ENCODE measurements at regions not wholly inside any gene's neighbourhood (a gene's known extent, or its start where the extent isn't known, plus 50 kb on each side); places are given as distances from the start of the nearest gene placed in this dataset.

- Histone ChIP-seq H3K23me2 (ENCODE audit: low read depth, low read length) (no peaks in the 10 kb centered on the region), H3K4me2 (ENCODE audit: insufficient read depth in 1 of 2, low read depth in 2 of 2, low read length in 2 of 2) (no peak overlapping the region), H4K20me1 (replicated peaks in 1 of 2; ENCODE audit: control insufficient read depth in 1 of 2, insufficient read depth in 2 of 2, low read length in 2 of 2) (no peaks in the 10 kb centered on the region), H3K56ac (replicated peaks; ENCODE audit: insufficient read length, low read depth, low read length) (no peak overlapping the region), H3K18ac (ENCODE audit: extremely low read depth, low read length) (no peak overlapping the region), H2AFZ (ENCODE audit: low read length) (no peak overlapping the region), H3K9ac (replicated peaks in 1 of 4; ENCODE audit: extremely low read depth in 1 of 4, low read depth in 3 of 4, low read length in 3 of 4) (no peak overlapping the region), H3K4me1 (replicated peaks in 1 of 4; ENCODE audit: control insufficient read depth in 3 of 4, insufficient read depth in 4 of 4, low read length in 3 of 4) (no peaks in the 10 kb centered on the region; a peak in 1 of 7 replicates), H3K79me1 (ENCODE audit: low read depth, low read length) (no peaks in the 10 kb centered on the region), H4K91ac (replicated peaks; ENCODE audit: insufficient read length, low read length) (no peak overlapping the region), H3K36me3 (ENCODE audit: control insufficient read depth in 2 of 4, insufficient read depth in 4 of 4, low read length in 3 of 4) (no peaks in the 10 kb centered on the region), H4K5ac (ENCODE audit: insufficient read length, low read depth, low read length) (no peak overlapping the region), H2BK15ac (ENCODE audit: low read length) (no peak overlapping the region), H3K27ac (ENCODE audit: low read depth, low read length) (no peak overlapping the region), H3K79me2 (ENCODE audit: control insufficient read depth in 1 of 2, insufficient read depth in 2 of 2, low read length in 2 of 2) (no peaks in the 10 kb centered on the region), H2BK20ac (ENCODE audit: low read length) (no peak overlapping the region), H2BK120ac (replicated peaks; ENCODE audit: low read depth, low read length) (no peak overlapping the region), H3K14ac (ENCODE audit: insufficient read length) (no peak overlapping the region), H3K4me3 (ENCODE audit: extremely low read depth in 1 of 4, insufficient read depth in 2 of 4, low read depth in 3 of 4, low read length in 4 of 4) (no peak overlapping the region), H2BK5ac (ENCODE audit: low read depth, low read length) (no peak overlapping the region), H2AK5ac (ENCODE audit: low read depth, low read length) (no peak overlapping the region), H3K4ac (replicated peaks; ENCODE audit: insufficient read length, low read depth, low read length) (no peak overlapping the region), H4K8ac (ENCODE audit: extremely low read depth, insufficient read depth, low read length) (no peak overlapping the region), H3K23ac (ENCODE audit: insufficient read length) (no peak overlapping the region), H3K27me3 (replicated peaks in 1 of 4; ENCODE audit: control insufficient read depth in 3 of 4, extremely low read depth in 1 of 4, insufficient read depth in 3 of 4, low read length in 3 of 4) (no peaks in the 10 kb centered on the region), H2BK12ac (ENCODE audit: low read depth, low read length) (no peak overlapping the region), H3K9me3 (ENCODE audit: insufficient read depth in 2 of 2, low read depth in 1 of 2, low read length in 1 of 2) (no peaks in the 10 kb centered on the region)
- ChIA-PET POLR2A (ENCODE audit: partially characterized antibody) (no interaction called here), CTCF (ENCODE audit: partially characterized antibody) (no interaction called here)
- no peak for TF ChIP-seq SP1 (IDR thresholded peaks at IDR 0.05; ENCODE audit: low read depth, low read length)
- no peak for TF ChIP-seq POLR2AphosphoS5 (IDR thresholded peaks at IDR 0.05; ENCODE audit: low read depth, low read length)
- no peak for TF ChIP-seq KDM4A (IDR thresholded peaks at IDR 0.05; ENCODE audit: low read depth, low read length, severe bottlenecking)
- no peak for TF ChIP-seq EZH2 (IDR thresholded peaks at IDR 0.05; ENCODE audit: low read depth, low read length, severe bottlenecking)
- TF ChIP-seq PHF8 (conservative IDR thresholded peaks at IDR 0.05; ENCODE audit: low read depth, low read length): no peak
- TF ChIP-seq SP4 (IDR thresholded peaks at IDR 0.05; ENCODE audit: low read length): no peak
- no peak for TF ChIP-seq JUN (IDR thresholded peaks at IDR 0.05; ENCODE audit: low read depth, low read length)
- no peak for TF ChIP-seq NANOG (IDR thresholded peaks at IDR 0.05; ENCODE audit: insufficient read depth, low read depth, low read length, poor library complexity, severe bottlenecking)
- FAIRE-seq (no peak), DNase-seq (ENCODE audit: low read depth in 1 of 2, low spot score in 2 of 2) (no peak)
Observed at GRCh38 chr18:60861575-60861974, 471.7 kb upstream of the CDH20 start.

All from H1 (cell line).